Calu3 (cell line): ENCODE measurements at regions not wholly inside any gene's neighbourhood (a gene's known extent, or its start where the extent isn't known, plus 50 kb on each side); places are given as distances from the start of the nearest gene placed in this dataset.

Experiments used
- BruUV-seq: library from RNA; stranded (reverse); fragments of 400-500 nt; replicated peaks from 2 replicates; lab custom pipeline; 2021; lab: Mats Ljungman, UMichigan
- CTCF ChIA-PET: fragments of 300-600 bp; sonication (Branson Sonifier 250); formaldehyde crosslinking; loops from one replicate; lab custom pipeline; 2022; ENCODE audit warnings: antibody characterized with exemption; lab: Charles Lee
- DNase-seq: peaks from one replicate; pipeline ENCODE4 v3.0.0; 2022
- H3K27ac Mint-ChIP-seq: one replicate; pipeline ENCODE4 v1.8.0; 2022; ENCODE audit warnings: mixed read lengths; ENCODE audit not compliant: unreplicated experiment
- H3K27me3 Mint-ChIP-seq: one replicate; pipeline ENCODE4 v1.8.0; 2022; ENCODE audit warnings: mixed read lengths; ENCODE audit not compliant: unreplicated experiment
- H3K36me3 Mint-ChIP-seq: one replicate; pipeline ENCODE4 v1.8.0; 2022; ENCODE audit warnings: mild to moderate bottlenecking, moderate library complexity, mixed read lengths; ENCODE audit not compliant: insufficient read depth, unreplicated experiment
- H3K4me1 Mint-ChIP-seq: one replicate; pipeline ENCODE4 v1.8.0; 2022; ENCODE audit warnings: mild to moderate bottlenecking, low read depth, mixed read lengths; ENCODE audit not compliant: unreplicated experiment
- H3K4me3 Mint-ChIP-seq: one replicate; pipeline ENCODE4 v1.8.0; 2022; ENCODE audit warnings: mild to moderate bottlenecking, low read depth, moderate library complexity, mixed read lengths; ENCODE audit not compliant: unreplicated experiment
- H3K9me3 Mint-ChIP-seq: one replicate; pipeline ENCODE4 v1.8.0; 2022; ENCODE audit warnings: low read depth, mixed read lengths; ENCODE audit not compliant: unreplicated experiment
- intact Hi-C: fragments of 100-400 bp; cut with micrococcal nuclease; formaldehyde crosslinking; loops from one replicate; pipeline ENCODE4 v1.10.0; 2022; ENCODE audit not compliant: unreplicated experiment
- TF ChIP-seq, protein P1 (sequence below): fragments of 200-600 bp; IDR thresholded peaks from one replicate; pipeline ENCODE4 v1.8.0; 2022; ENCODE audit warnings: antibody characterized with exemption; ENCODE audit not compliant: unreplicated experiment

DNA sequence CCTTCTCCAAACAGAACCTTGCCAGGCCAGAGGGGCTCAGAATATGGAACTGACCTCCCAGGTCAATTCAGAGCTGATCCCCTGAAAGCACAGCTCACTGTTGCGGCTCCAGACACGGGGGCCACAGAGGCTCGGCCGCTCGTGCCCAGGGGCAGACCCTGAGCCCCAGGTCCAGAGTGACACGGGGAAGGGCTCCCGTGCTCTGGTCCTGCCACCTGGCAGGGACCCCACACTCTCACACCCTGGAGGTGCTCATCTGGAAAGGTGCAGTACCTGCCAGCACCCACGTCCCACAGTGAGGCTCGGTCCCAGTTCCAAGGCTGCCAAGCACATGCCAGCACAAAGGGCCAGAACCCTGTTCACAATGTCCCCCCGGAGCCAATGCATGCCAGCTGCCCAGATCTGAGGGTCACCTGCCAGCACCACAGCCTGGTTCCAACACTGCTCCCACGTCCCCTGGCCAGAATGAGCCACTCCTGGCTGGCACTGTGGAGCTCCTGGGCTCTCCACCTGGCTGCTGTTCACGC lies 170.6 kb downstream of the SHANK2 start:
- DNase-seq, result no peak
- Mint-ChIP-seq H3K27me3 (no peaks in the 10 kb centered on the region), H3K27ac (no peak overlapping the region), H3K4me3 (no peak overlapping the region), H3K9me3 (no peaks in the 10 kb centered on the region), H3K4me1 (no peaks in the 10 kb centered on the region), H3K36me3 (peaks cover 4% of the 10 kb centered on the region)
- TF ChIP-seq, protein P1, sequence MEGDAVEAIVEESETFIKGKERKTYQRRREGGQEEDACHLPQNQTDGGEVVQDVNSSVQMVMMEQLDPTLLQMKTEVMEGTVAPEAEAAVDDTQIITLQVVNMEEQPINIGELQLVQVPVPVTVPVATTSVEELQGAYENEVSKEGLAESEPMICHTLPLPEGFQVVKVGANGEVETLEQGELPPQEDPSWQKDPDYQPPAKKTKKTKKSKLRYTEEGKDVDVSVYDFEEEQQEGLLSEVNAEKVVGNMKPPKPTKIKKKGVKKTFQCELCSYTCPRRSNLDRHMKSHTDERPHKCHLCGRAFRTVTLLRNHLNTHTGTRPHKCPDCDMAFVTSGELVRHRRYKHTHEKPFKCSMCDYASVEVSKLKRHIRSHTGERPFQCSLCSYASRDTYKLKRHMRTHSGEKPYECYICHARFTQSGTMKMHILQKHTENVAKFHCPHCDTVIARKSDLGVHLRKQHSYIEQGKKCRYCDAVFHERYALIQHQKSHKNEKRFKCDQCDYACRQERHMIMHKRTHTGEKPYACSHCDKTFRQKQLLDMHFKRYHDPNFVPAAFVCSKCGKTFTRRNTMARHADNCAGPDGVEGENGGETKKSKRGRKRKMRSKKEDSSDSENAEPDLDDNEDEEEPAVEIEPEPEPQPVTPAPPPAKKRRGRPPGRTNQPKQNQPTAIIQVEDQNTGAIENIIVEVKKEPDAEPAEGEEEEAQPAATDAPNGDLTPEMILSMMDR, result no peak
- intact Hi-C loops, result no loop called here
- BruUV-seq, result no TSS peak
- CTCF ChIA-PET, result interaction anchor here (0.6 kb wide), 1 partner anchor 8 kb away, joined by 3 read pairs; no protein-coding TSS in a partner anchor

- Mint-ChIP-seq H3K27me3 (no peaks in the 10 kb centered on the region), H3K36me3 (peaks cover 10% of the 10 kb centered on the region), H3K27ac (no peak overlapping the region), H3K4me1 (peaks cover 8% of the 10 kb centered on the region), H3K4me3 (no peak overlapping the region), H3K9me3 (no peaks in the 10 kb centered on the region)
- TF ChIP-seq, protein P1, result peak; percentile 63
- intact Hi-C loops, result no loop called here
- CTCF ChIA-PET, result no interaction called here
- peak; percentile 59 for DNase-seq
- no TSS peak for BruUV-seq
These were observed 171.9 kb downstream of the SHANK2 start for GRCh38 chr11:71080239-71081097.

GRCh38 chr11:71079795-71080194 lies 172.6 kb downstream of the SHANK2 start:
- Mint-ChIP-seq H3K27ac (no peak overlapping the region), H3K4me3 (no peak overlapping the region), H3K9me3 (no peaks in the 10 kb centered on the region), H3K27me3 (no peaks in the 10 kb centered on the region), H3K4me1 (peaks cover 8% of the 10 kb centered on the region), H3K36me3 (peaks cover 16% of the 10 kb centered on the region)
- intact Hi-C loops, result no loop called here
- no peak for DNase-seq
- no TSS peak for BruUV-seq
- TF ChIP-seq, protein P1, result no peak
- CTCF ChIA-PET, result no interaction called here

- no peak for DNase-seq
- Mint-ChIP-seq H3K4me1 (peaks cover 8% of the 10 kb centered on the region), H3K36me3 (peaks cover 27% of the 10 kb centered on the region), H3K27ac (no peak overlapping the region), H3K27me3 (no peaks in the 10 kb centered on the region), H3K9me3 (no peaks in the 10 kb centered on the region), H3K4me3 (no peak overlapping the region)
- intact Hi-C loops, result no loop called here
- CTCF ChIA-PET, result no interaction called here
- no TSS peak for BruUV-seq
- TF ChIP-seq, protein P1, result no peak
These were observed 173.9 kb downstream of the SHANK2 start for GRCh38 chr11:71078482-71078881.
